HFFc6 (cell line): ENCODE measurements at regions not wholly inside any gene's neighbourhood (a gene's known extent, or its start where the extent isn't known, plus 50 kb on each side); places are given as distances from the start of the nearest gene placed in this dataset.
"Not testable (repeated sequence)": the region's sequence is repeated elsewhere in the genome, so short reads cannot be mapped to it uniquely, and the experiment has no call there.

Experiments used
- DNase-seq: peaks from one replicate; pipeline ENCODE4 v3.0.0-alpha.2; 2018
- H3K27ac Mint-ChIP-seq: 2 replicates; pipeline ENCODE4 v1.8.0; 2020; ENCODE audit warnings: mild to moderate bottlenecking, mixed read lengths
- H3K27me3 Mint-ChIP-seq: 2 replicates; pipeline ENCODE4 v1.8.0; 2021; ENCODE audit warnings: mild to moderate bottlenecking, moderate library complexity, mixed read lengths; ENCODE audit not compliant: insufficient read depth
- H3K36me3 Mint-ChIP-seq: 2 replicates; pipeline ENCODE4 v1.8.0; 2021; ENCODE audit warnings: low read depth, mixed read lengths
- H3K4me1 Mint-ChIP-seq: 2 replicates; pipeline ENCODE4 v1.8.0; 2020; ENCODE audit warnings: low read depth, mixed read lengths
- H3K4me3 Mint-ChIP-seq: 2 replicates; pipeline ENCODE4 v1.8.0; 2020; ENCODE audit warnings: mild to moderate bottlenecking, moderate library complexity, mixed read lengths
- H3K9me3 Mint-ChIP-seq: 2 replicates; pipeline ENCODE4 v1.8.0; 2020; ENCODE audit warnings: mild to moderate bottlenecking, mixed read lengths
- TF ChIP-seq, protein P1 (sequence below): fragments of 200-600 bp; sonication (generic); IDR thresholded peaks from 2 replicates; pipeline ENCODE4 v1.5.0; 2021; ENCODE audit warnings: antibody characterized with exemption, mild to moderate bottlenecking

DNA sequence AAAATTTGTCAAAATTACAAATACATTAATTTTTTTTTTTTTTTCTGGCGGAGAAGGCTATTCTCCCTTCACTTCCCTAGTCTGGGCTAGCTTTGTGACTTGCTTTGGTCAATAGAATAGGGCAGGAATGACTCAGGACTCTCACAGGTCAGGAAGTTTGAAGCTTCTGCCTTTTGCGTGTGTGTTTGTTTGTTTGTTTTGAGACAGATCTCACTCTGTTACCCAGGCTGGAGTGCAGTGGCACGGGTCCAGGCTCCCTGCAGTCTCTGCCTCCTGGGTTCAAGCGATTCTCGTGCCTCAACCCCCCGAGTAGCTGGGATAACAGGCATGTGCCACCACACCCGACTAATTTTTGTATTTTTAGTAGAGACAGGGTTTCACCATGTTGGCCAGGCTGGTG, 55.9 kb upstream of the USP9X start:
- no peak overlapping the region for H3K4me3 Mint-ChIP-seq
- H3K4me1 Mint-ChIP-seq = peaks cover 19% of the 10 kb centered on the region
- no peaks in the 10 kb centered on the region for H3K36me3 Mint-ChIP-seq
- H3K27me3 Mint-ChIP-seq = no peaks in the 10 kb centered on the region
- H3K9me3 Mint-ChIP-seq = no peaks in the 10 kb centered on the region
- no peak overlapping the region; the same call in 1 of the 2 replicates for H3K27ac Mint-ChIP-seq
- DNase-seq = peak; percentile 4
- TF ChIP-seq, protein P1, sequence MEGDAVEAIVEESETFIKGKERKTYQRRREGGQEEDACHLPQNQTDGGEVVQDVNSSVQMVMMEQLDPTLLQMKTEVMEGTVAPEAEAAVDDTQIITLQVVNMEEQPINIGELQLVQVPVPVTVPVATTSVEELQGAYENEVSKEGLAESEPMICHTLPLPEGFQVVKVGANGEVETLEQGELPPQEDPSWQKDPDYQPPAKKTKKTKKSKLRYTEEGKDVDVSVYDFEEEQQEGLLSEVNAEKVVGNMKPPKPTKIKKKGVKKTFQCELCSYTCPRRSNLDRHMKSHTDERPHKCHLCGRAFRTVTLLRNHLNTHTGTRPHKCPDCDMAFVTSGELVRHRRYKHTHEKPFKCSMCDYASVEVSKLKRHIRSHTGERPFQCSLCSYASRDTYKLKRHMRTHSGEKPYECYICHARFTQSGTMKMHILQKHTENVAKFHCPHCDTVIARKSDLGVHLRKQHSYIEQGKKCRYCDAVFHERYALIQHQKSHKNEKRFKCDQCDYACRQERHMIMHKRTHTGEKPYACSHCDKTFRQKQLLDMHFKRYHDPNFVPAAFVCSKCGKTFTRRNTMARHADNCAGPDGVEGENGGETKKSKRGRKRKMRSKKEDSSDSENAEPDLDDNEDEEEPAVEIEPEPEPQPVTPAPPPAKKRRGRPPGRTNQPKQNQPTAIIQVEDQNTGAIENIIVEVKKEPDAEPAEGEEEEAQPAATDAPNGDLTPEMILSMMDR = no peak

- peaks cover 17% of the 10 kb centered on the region for H3K4me1 Mint-ChIP-seq
Measured at GRCh38 chrX:41031256-41031967, 53.8 kb upstream of the USP9X start.

GRCh38 chrX:41033299-41033698, 51.9 kb upstream of the USP9X start:
- Mint-ChIP-seq H3K27me3 (no peaks in the 10 kb centered on the region), H3K27ac (no peak overlapping the region), H3K4me1 (no peaks in the 10 kb centered on the region), H3K9me3 (no peaks in the 10 kb centered on the region), H3K36me3 (no peaks in the 10 kb centered on the region), H3K4me3 (no peak overlapping the region)
- TF ChIP-seq, protein P1 = no peak
- DNase-seq = no peak

More at GRCh38 chrX:41031256-41031967, 53.8 kb upstream of the USP9X start:
- TF ChIP-seq, protein P1 = no peak
- no peak overlapping the region for H3K4me3 Mint-ChIP-seq
- H3K27ac Mint-ChIP-seq = no peak overlapping the region
- no peaks in the 10 kb centered on the region for H3K27me3 Mint-ChIP-seq
- H3K36me3 Mint-ChIP-seq = no peaks in the 10 kb centered on the region
- no peaks in the 10 kb centered on the region for H3K9me3 Mint-ChIP-seq
- DNase-seq = no peak

- not testable (repeated sequence) for H3K4me1 Mint-ChIP-seq, H3K27ac Mint-ChIP-seq, H3K9me3 Mint-ChIP-seq, H3K36me3 Mint-ChIP-seq, H3K27me3 Mint-ChIP-seq, H3K4me3 Mint-ChIP-seq, DNase-seq
Measured at GRCh38 chrX:41034902-41035301, 50.3 kb upstream of the USP9X start.
